Activated T-cell treated with anti-CD3 and anti-CD28 coated beads, Interleukin-2, amount 50 U/mL, for 24 hours (primary cell): ENCODE measurements at regions not wholly inside any gene's neighbourhood (a gene's known extent, or its start where the extent isn't known, plus 50 kb on each side); places are given as distances from the start of the nearest gene placed in this dataset.
"Not testable (repeated sequence)": the region's sequence is repeated elsewhere in the genome, so short reads cannot be mapped to it uniquely, and the experiment has no call there.

Experiments
- DNase-seq: peaks from one replicate; pipeline ENCODE4 v3.0.0-alpha.2; 2020
- H3K27ac Mint-ChIP-seq: 2 replicates; pipeline ENCODE4 v1.8.0; 2020; ENCODE audit warnings: mild to moderate bottlenecking, mixed read lengths
- H3K27me3 Mint-ChIP-seq: 2 replicates; pipeline ENCODE4 v1.8.0; 2020; ENCODE audit warnings: mixed read lengths
- H3K36me3 Mint-ChIP-seq: 2 replicates; pipeline ENCODE4 v1.8.0; 2020; ENCODE audit warnings: low read depth, mixed read lengths
- H3K4me1 Mint-ChIP-seq: 2 replicates; pipeline ENCODE4 v1.8.0; 2020; ENCODE audit warnings: low read depth, mixed read lengths
- H3K4me3 Mint-ChIP-seq: 2 replicates; pipeline ENCODE4 v1.8.0; 2020; ENCODE audit warnings: mild to moderate bottlenecking, moderate library complexity, mixed read lengths
- H3K9me3 Mint-ChIP-seq: 2 replicates; pipeline ENCODE4 v1.8.0; 2020; ENCODE audit warnings: mixed read lengths

GRCh38 chr7:75259454-75260003 is 135.9 kb upstream of the TRIM73 start:
- H3K27ac Mint-ChIP-seq, H3K27me3 Mint-ChIP-seq, H3K4me1 Mint-ChIP-seq, H3K36me3 Mint-ChIP-seq, H3K4me3 Mint-ChIP-seq, H3K9me3 Mint-ChIP-seq, DNase-seq: not testable (repeated sequence)

GRCh38 chr7:75261660-75262059 is 133.8 kb upstream of the TRIM73 start:
- not testable (repeated sequence) for H3K9me3 Mint-ChIP-seq, DNase-seq, H3K27ac Mint-ChIP-seq, H3K4me1 Mint-ChIP-seq, H3K4me3 Mint-ChIP-seq, H3K27me3 Mint-ChIP-seq, H3K36me3 Mint-ChIP-seq

- H3K4me3 Mint-ChIP-seq, H3K4me1 Mint-ChIP-seq, H3K27ac Mint-ChIP-seq, H3K36me3 Mint-ChIP-seq, DNase-seq, H3K27me3 Mint-ChIP-seq, H3K9me3 Mint-ChIP-seq: not testable (repeated sequence)
These were observed 127.3 kb upstream of the TRIM73 start for GRCh38 chr7:75268158-75268557.

DNA sequence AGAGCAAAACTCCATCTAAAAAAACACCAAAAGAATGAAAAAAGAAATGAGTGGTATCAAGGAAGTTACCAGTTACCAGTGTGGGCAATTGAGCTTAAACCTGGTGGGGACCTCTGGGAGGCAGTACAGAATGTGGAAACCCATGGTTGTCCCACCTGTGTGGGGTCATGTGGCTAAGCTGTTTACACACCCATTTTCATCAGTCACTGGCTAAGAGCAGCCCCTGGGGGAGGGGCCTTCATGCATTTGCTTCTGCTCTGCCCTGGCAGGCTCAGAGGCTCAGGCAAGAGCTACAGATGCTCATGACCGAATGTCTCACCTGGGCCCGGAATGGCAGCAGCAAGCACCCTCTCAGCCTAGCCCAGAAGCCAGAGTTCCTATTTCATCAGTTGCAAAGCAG is 126.3 kb upstream of the TRIM73 start:
- not testable (repeated sequence) for H3K36me3 Mint-ChIP-seq, H3K27ac Mint-ChIP-seq, H3K9me3 Mint-ChIP-seq, H3K4me3 Mint-ChIP-seq, H3K27me3 Mint-ChIP-seq, DNase-seq, H3K4me1 Mint-ChIP-seq

DNA sequence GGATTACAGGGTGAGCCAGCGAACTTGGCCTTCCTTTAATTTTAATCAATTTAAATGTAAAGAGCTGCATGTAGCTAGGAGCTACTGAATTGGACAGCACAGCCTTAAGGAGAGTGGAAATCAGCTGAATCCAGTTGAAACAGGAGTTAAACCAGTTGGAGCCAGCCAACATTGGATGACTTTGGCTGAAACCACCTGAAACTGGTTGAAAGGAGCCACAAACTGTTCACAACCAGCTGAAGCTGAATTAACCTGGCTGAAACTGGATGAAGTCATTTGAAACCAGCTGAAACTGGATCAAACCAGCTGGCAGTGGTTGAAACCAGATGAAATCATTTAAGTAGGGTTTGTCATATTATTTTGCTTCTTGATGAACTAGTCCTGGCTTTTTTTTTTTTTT is 121.3 kb upstream of the TRIM73 start:
- DNase-seq, H3K4me3 Mint-ChIP-seq, H3K36me3 Mint-ChIP-seq, H3K9me3 Mint-ChIP-seq, H3K27me3 Mint-ChIP-seq, H3K4me1 Mint-ChIP-seq, H3K27ac Mint-ChIP-seq: not testable (repeated sequence)
